Natural killer cell (primary cell): ENCODE measurements at regions not wholly inside any gene's neighbourhood (a gene's known extent, or its start where the extent isn't known, plus 50 kb on each side); places are given as distances from the start of the nearest gene placed in this dataset.

Experiments
- ATAC-seq, 3 donors: fragments of 150-1000 bp in 2 of 3; fragments of 200-7000 bp in 1 of 3; cut with Tn5 transposase; 1 replicate in 1 of 3; 2 replicates in 2 of 3; pipeline ENCODE4 v1.10.0; 2021; ENCODE audit warnings: mild to moderate bottlenecking in 2 of 3, moderate library complexity in 2 of 3
- DNase-seq, 2 donors: peaks; one replicate each; pipeline versions ENCODE4 v3.0.0 to v3.0.0-alpha.2; 2013 to 2021; ENCODE audit warnings: mixed read lengths in 1 of 2
- H3K27ac ChIP-seq: one replicate; pipeline ENCODE4 v1.5.1; 2013; ENCODE audit warnings: mild to moderate bottlenecking, low read length
- H3K27me3 ChIP-seq: one replicate; pipeline ENCODE4 v1.6.1; 2013; ENCODE audit warnings: low read length; ENCODE audit not compliant: control insufficient read depth, insufficient read depth
- H3K36me3 ChIP-seq: one replicate; pipeline ENCODE4 v1.6.1; 2013; ENCODE audit warnings: low read length; ENCODE audit not compliant: control insufficient read depth, insufficient read depth
- H3K4me1 ChIP-seq: one replicate; pipeline ENCODE4 v1.6.1; 2013; ENCODE audit warnings: low read length; ENCODE audit not compliant: control insufficient read depth, insufficient read depth
- H3K4me3 ChIP-seq: one replicate; pipeline ENCODE4 v1.5.1; 2013; ENCODE audit warnings: low read length
- H3K9me3 ChIP-seq: one replicate; pipeline ENCODE4 v1.6.1; 2013; ENCODE audit warnings: low read length; ENCODE audit not compliant: control insufficient read depth, insufficient read depth
- H3K27ac Mint-ChIP-seq, 2 donors: one replicate each; pipeline ENCODE4 v1.8.0; 2022; ENCODE audit warnings: mild to moderate bottlenecking in 2 of 2, mixed read lengths in 2 of 2, moderate library complexity in 1 of 2
- H3K27me3 Mint-ChIP-seq, 2 donors: one replicate each; pipeline ENCODE4 v1.8.0; 2022; ENCODE audit warnings: low read depth in 2 of 2, mixed read lengths in 2 of 2
- H3K36me3 Mint-ChIP-seq: one replicate; pipeline ENCODE4 v1.8.0; 2022; ENCODE audit warnings: mixed read lengths
- H3K4me1 Mint-ChIP-seq, 2 donors: one replicate each; pipeline ENCODE4 v1.8.0; 2022; ENCODE audit warnings: mixed read lengths in 2 of 2
- H3K4me3 Mint-ChIP-seq: one replicate; pipeline ENCODE4 v1.8.0; 2022; ENCODE audit warnings: mild to moderate bottlenecking, moderate library complexity, mixed read lengths
- H3K9me3 Mint-ChIP-seq, 2 donors: one replicate each; pipeline ENCODE4 v1.8.0; 2022; ENCODE audit warnings: mixed read lengths in 2 of 2
- WGBS: methylation state at CpG from one replicate; pipeline ENCODE4 v1.1.7; 2013; ENCODE audit warnings: missing lambda C conversion rate; ENCODE audit not compliant: insufficient coverage; 5-methylcytosine and 5-hydroxymethylcytosine counted together
- intact Hi-C: fragments of 100-400 bp; cut with micrococcal nuclease; formaldehyde crosslinking; loops from one replicate; pipeline ENCODE4 v1.14.2; 2022
- TF ChIP-seq, protein P1 (sequence below): fragments of 200-600 bp; IDR thresholded peaks from one replicate; pipeline ENCODE4 v1.8.0; 2022; ENCODE audit warnings: antibody characterized with exemption

- no peak overlapping the region for H3K27ac ChIP-seq
- H3K4me3 Mint-ChIP-seq, result no peak overlapping the region
- no peak for ATAC-seq
- no peaks in the 10 kb centered on the region for H3K36me3 ChIP-seq
- H3K27me3 Mint-ChIP-seq, result no peaks in the 10 kb centered on the region
- intact Hi-C loops, result no loop called here
- H3K27me3 ChIP-seq, result no peaks in the 10 kb centered on the region
- H3K36me3 Mint-ChIP-seq, result no peaks in the 10 kb centered on the region
- H3K4me1 Mint-ChIP-seq, result no peaks in the 10 kb centered on the region
- H3K4me1 ChIP-seq, result no peaks in the 10 kb centered on the region
- H3K9me3 Mint-ChIP-seq, result peaks cover 2 to 4% of the 10 kb centered on the region in 2 donors
- TF ChIP-seq, protein P1, sequence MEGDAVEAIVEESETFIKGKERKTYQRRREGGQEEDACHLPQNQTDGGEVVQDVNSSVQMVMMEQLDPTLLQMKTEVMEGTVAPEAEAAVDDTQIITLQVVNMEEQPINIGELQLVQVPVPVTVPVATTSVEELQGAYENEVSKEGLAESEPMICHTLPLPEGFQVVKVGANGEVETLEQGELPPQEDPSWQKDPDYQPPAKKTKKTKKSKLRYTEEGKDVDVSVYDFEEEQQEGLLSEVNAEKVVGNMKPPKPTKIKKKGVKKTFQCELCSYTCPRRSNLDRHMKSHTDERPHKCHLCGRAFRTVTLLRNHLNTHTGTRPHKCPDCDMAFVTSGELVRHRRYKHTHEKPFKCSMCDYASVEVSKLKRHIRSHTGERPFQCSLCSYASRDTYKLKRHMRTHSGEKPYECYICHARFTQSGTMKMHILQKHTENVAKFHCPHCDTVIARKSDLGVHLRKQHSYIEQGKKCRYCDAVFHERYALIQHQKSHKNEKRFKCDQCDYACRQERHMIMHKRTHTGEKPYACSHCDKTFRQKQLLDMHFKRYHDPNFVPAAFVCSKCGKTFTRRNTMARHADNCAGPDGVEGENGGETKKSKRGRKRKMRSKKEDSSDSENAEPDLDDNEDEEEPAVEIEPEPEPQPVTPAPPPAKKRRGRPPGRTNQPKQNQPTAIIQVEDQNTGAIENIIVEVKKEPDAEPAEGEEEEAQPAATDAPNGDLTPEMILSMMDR, result no peak
- H3K4me3 ChIP-seq, result no peak overlapping the region
- DNase-seq, result no peak
- no peak overlapping the region for H3K27ac Mint-ChIP-seq
- H3K9me3 ChIP-seq, result no peaks in the 10 kb centered on the region
Observed at GRCh38 chr12:20120403-20120725, 248.0 kb upstream of the PDE3A start.

DNA sequence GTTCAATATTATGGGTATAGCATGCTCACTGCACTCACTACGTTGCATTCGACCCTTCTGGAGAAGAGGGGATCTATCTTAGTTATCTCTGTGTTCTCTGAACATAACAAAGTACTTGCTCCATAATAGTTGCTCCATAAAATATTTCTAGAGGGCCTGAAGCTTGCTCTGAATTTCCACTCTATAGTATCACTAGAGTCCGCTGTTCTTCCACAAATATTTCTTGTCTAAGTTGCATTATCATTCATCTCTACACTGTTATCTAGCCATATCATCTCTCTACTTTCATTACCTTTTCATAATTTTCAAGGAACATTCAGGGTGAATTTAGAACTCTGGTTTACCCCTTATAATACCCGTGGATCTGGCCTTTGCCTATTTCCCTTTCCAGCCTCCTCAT lies 246.1 kb upstream of the PDE3A start:
- Histone ChIP-seq H3K27me3 (no peaks in the 10 kb centered on the region), H3K27ac (no peak overlapping the region), H3K4me3 (no peak overlapping the region), H3K9me3 (no peaks in the 10 kb centered on the region), H3K36me3 (no peaks in the 10 kb centered on the region), H3K4me1 (no peaks in the 10 kb centered on the region)
- Mint-ChIP-seq H3K36me3 (no peaks in the 10 kb centered on the region), H3K27me3 (no peaks in the 10 kb centered on the region), H3K4me3 (no peak overlapping the region), H3K4me1 (no peaks in the 10 kb centered on the region), H3K27ac (no peak overlapping the region), H3K9me3 (no peaks in the 10 kb centered on the region)
- intact Hi-C loops, result no loop called here
- WGBS, result 79% methylated on average over 4 of the region's 4 CpGs
- no peak for ATAC-seq
- no peak for DNase-seq
- TF ChIP-seq, protein P1, result no peak

- no peaks in the 10 kb centered on the region for H3K27me3 ChIP-seq
- intact Hi-C loops, result no loop called here
- no peak overlapping the region for H3K4me3 ChIP-seq
- Mint-ChIP-seq H3K4me1 (no peaks in the 10 kb centered on the region), H3K36me3 (no peaks in the 10 kb centered on the region), H3K27ac (no peak overlapping the region), H3K9me3 (no peaks in the 10 kb centered on the region), H3K27me3 (no peaks in the 10 kb centered on the region), H3K4me3 (no peak overlapping the region)
- TF ChIP-seq, protein P1, result no peak
- DNase-seq, result no peak
- 93% methylated on average over 4 of the region's 4 CpGs for WGBS
- no peaks in the 10 kb centered on the region for H3K4me1 ChIP-seq
- no peaks in the 10 kb centered on the region for H3K36me3 ChIP-seq
- ATAC-seq, result no peak
- no peak overlapping the region for H3K27ac ChIP-seq
- H3K9me3 ChIP-seq, result no peaks in the 10 kb centered on the region
Observed at GRCh38 chr12:20123465-20123864, 244.9 kb upstream of the PDE3A start.

DNA sequence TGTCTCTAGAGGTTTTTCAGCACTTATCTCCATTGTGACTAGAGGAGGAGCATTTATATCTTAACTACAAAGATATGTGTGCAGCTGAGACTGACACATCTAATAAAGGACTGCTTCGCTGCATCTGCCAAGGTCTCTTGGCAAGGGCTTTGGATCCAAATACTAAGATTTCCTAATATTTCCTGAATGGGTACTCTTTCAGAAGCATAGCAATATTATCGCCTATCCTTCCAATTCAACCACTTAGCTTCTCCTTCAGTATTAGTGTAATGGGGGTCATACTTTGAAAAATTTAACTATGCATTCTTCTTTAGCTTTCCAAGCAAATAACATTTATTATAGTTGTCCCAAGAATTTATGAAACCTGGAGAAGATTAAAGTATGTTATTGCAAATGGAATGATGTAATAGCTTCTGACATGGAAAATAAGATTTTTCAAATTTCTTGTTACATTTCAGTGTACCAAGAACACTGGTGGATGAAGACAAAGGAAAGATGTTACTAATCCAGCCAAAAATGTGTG lies 243.0 kb upstream of the PDE3A start:
- no peak overlapping the region for H3K27ac ChIP-seq
- no peaks in the 10 kb centered on the region for H3K4me1 Mint-ChIP-seq
- no peak overlapping the region for H3K4me3 Mint-ChIP-seq
- WGBS, result 89% methylated on average over 1 of the region's 2 CpGs
- TF ChIP-seq, protein P1, result no peak
- no peaks in the 10 kb centered on the region for H3K27me3 Mint-ChIP-seq
- no peaks in the 10 kb centered on the region for H3K9me3 ChIP-seq
- DNase-seq (no peak), ATAC-seq (no peak)
- intact Hi-C loops, result no loop called here
- H3K27me3 ChIP-seq, result no peaks in the 10 kb centered on the region
- H3K36me3 Mint-ChIP-seq, result no peaks in the 10 kb centered on the region
- no peaks in the 10 kb centered on the region for H3K36me3 ChIP-seq
- no peaks in the 10 kb centered on the region for H3K9me3 Mint-ChIP-seq
- no peaks in the 10 kb centered on the region for H3K4me1 ChIP-seq
- no peak overlapping the region for H3K27ac Mint-ChIP-seq
- no peak overlapping the region for H3K4me3 ChIP-seq
